Fibroblast of skin of scalp (primary cell): ENCODE measurements at regions not wholly inside any gene's neighbourhood (a gene's known extent, or its start where the extent isn't known, plus 50 kb on each side); places are given as distances from the start of the nearest gene placed in this dataset.
"Not testable (repeated sequence)": the region's sequence is repeated elsewhere in the genome, so short reads cannot be mapped to it uniquely, and the experiment has no call there.

ENCODE experiments used
- DNase-seq: peaks from one replicate; pipeline ENCODE4 v3.0.0-alpha.2; 2013

DNA sequence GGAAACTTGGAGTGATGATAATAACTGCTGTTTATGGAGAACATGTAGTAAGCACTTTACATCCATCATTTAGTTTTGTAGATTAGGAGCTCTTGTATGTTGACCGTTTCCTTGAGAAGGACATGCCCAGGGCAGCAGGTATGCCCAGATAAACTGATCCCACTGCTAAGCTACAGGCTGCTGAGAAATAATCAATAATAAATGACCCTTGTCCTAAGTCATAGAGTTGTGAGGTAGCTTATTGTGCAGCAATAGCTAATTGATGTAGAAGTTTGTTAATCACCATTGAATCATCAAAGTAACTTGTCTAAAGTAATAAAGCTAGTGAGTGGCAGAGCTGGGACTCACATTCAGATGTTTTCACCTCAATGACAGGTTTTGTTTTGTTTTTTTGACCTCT is 287.2 kb upstream of the CYRIA start:
- no peak for DNase-seq

DNA sequence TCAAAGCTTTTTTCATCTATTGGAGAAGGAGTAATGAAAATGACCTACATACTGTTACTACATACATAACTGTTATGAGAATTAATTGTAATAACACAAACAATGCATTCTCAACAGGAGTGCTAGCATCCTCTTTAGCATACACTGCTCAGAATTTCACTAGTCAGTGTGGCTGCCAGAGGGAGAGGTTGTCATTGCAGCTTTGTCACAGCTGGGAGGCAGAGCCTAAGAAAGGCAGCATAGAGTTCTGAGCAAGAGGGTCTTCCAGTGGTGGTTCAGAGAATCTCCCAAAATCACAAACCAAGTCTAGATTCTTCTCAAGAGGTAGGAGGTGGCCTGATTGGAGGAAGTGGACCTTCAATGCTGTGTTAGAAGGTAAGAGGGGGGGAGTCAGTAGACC is 286.7 kb upstream of the CYRIA start:
- no peak for DNase-seq

DNA sequence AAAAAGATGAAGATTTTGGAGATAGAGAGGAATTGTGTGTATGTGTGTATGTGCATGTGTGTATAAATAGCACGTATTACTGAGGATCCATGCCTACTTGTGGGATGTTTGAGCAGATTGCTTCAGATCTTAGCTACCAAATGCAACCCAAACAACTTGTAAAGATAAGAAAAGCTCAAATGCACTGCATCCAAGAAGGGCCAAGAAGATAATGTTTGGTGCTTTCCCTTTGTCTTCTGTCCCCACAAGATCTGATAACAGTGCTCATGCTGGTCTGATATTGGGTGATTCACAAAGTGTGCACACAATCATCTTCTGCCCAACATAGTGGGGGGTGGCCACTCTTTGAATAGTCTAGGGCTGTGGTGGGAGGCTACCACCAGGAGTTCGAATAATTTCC is 284.8 kb upstream of the CYRIA start:
- no peak for DNase-seq

DNA sequence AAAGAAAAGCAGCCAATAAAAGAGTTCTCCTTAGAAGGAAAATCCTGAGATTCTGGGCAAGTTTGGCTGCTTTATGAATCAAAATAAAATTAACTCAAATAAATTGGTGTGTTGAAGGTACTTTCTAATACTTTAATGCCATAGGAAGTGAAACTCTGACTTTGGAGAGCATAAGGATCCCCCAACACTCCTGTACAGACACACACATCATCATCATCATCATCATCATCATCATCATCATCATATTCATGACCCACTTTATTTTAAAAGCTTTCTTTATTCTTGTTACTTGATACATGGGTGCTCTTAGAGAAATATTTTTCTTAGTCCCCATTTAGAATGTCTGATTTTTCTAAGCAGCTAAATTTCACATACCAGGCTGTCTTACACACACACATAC is 283.1 kb upstream of the CYRIA start:
- no peak for DNase-seq

DNA sequence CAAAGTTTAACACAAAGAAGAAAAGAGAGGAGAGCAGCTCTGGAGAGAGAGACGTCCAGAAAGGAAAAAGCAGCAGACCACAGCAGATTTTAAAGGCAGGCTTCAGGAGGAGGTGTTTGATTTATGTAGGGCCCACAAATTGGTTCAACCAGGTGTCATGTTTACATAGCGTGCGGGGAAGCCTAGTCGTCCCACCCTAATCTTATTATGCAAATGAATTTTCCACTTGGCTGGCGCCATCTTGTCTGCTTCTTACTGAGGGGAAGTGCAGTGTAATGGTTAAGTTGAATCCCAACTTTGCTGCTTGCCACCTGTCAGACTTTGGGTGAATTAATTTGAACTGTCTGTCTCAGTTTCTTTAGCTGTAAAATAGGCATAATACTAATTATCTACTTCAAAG is 282.4 kb upstream of the CYRIA start:
- DNase-seq: no peak

DNA sequence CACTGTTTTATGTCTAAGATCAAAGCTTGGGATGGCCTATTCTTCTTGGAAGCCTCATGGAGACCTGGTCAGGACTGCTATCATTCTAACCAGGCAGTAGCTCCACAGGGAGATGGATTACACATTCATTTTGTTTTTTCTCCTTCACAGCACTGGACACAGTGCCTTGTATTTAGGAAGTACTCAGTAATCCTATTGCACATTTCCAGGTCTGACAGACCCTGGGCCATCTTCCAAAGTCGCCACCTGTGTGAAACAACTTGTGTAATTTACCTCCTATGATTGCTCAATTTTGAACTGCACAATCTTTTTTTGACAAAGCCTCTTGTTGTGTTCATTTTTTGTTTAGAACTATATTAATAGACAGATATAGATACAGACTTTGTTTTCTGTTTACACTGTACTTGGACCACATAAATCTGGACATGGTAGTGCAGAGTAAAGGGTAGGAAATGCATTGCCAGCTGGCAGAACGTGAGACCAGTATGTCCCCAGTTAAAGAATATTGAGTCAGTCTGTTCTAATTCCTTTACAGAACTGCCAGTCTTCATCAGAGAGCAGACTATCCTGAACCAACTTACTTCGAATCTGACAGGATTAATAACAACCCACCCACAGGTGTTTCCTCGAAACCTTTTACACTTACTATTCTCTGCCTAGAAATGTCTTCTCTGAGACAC is 277.8 kb upstream of the CYRIA start:
- no peak for DNase-seq

DNA sequence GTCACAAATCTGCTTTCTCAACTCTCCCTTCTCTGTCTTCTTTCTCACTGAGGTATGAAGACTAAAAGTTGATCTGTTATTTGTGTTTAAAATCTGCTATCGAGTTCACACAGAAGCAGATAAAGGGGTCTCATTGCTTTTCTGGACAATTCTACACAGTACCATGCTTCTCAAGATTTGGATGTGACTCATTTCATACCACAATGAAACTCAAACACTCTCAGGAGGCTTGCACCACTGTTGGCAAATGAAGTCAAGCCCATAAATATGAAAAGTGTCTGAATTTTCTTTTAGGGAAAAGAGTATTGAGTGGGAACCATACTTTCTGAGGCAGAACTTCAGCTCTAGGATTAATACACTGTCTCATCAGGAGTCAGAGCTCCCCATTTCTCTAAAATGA is 274.6 kb upstream of the CYRIA start:
- DNase-seq: no peak

DNA sequence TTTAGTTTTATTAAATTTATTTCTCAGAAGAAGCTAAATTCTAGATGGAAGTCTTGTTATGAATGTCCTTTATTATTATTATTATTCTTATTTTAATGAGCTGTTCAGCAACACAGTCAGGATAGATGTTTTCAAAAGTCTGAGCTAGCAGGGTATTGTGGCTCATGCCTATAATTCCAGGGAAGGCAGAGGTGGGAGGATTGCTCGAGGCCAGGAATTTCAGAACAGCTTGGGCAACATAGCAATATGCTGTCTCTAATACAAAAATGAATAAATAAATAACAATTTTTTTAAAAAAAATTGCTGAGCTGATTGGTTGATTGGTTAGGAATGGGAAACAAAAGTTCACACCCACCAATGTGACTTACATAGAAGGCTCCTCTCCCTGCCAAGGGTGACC is 274.1 kb upstream of the CYRIA start:
- DNase-seq: no peak

DNA sequence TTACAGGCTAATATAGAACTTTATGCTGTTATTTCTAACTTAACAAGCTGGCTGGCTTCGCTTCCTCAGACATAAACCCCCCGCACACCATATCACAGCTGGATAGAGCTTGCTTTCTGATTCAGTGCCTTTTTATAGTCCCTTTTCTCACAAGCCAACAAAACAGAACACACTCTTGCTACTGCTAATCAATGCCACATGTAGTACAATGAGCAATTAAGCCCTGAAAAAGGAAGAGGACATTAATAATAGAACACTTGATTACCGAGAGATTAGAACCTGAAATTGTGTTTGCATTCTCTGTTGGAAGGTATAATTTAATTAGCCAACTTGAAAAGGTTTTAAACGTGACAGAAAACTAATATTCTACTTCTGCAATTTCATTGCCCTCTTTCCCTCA is 267.7 kb upstream of the CYRIA start:
- no peak for DNase-seq

DNA sequence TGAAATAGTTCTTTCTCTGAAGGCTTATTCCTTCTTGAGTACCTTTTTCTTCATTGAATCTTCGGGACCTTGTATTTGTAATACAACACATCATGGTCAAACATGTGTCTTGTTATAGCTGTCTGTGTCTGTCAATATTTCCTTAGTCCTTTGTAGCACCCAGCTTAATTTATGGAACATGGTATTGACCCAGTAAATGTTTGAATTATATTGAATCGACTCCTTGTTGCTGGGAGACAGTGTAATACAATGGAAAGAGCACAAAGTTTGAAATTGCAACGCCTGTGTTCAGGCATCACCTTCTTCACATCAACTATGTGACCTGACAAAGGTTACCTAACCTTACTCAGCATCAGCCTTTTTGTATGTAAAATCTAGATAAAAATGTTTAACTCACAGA is 267.2 kb upstream of the CYRIA start:
- no peak for DNase-seq

DNA sequence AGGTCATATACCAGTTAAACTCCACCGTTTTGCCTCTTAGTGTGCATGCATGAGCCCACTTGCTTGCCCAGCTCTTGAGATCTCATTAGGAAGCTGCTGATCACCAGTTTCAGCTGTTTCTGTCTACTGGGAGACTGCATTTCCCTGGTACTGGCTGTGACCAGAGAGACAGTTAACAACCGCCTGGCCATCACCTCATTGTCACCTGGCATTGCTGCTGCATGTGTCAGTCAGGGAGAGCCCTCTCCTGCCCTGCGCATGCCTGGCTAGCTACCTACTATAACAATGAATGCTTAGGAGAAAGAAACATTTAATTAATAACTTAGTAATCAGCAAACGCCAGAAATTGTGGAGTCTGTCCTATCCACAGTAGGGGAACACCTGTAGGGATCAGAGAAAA is 265.8 kb upstream of the CYRIA start:
- no peak for DNase-seq

DNA sequence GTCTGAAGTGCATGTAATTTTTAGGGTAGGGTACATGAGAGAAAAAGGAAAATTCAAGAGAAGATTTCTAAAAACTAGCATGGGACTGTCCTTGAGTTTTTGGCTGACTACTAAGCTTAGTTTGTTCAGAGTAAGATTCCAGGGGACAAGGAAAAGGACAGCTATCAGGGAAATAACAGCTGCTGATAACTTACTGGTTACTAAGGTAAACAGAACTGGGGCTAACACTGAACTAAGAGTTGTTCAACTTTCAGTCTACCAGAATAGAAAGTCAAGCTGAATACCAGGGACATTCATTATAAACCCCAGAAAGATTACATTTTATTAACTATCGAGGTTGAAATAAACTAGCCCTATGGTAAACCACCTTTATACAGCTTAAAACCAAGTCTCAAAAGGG is 261.8 kb upstream of the CYRIA start:
- no peak for DNase-seq

DNA sequence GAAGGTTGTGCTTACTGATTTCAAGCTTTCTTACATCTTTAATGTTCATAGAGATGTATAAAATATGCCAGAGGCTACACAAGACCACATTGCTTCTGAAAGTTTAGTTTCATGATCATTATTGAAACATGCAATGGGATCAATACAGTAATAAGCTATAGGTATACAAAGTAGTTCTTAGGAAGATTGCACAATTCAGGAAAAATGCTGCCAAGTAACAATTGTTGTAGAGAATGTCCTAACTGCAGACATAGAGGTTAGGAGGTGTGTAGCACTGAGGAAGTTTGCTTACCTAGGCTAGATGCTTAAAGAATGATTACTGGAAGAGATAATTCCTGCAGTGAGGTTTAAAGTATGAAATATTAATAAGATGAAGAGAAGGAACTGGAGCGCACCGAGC is 259.5 kb upstream of the CYRIA start:
- DNase-seq: no peak

DNA sequence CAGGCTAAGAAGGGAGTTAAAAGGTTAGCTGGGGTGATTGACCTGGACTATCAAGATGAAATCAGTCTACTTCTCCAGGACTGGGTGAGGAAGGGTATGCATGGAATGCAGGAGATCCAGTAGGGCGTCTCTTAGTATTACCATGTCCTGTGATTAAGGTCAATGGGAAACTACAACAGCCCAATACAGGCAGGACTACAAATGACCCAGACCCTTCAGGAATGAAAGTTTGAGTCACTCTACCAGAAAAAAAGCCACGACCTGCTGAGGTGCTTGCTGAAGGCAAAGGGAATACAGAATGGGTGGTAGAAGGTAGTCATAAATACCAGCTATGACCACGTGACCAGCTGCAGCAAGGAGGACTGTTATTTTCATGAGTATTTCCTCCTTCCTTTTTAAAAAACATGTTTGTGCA is 249.7 kb upstream of the CYRIA start:
- DNase-seq: not testable (repeated sequence)

DNA sequence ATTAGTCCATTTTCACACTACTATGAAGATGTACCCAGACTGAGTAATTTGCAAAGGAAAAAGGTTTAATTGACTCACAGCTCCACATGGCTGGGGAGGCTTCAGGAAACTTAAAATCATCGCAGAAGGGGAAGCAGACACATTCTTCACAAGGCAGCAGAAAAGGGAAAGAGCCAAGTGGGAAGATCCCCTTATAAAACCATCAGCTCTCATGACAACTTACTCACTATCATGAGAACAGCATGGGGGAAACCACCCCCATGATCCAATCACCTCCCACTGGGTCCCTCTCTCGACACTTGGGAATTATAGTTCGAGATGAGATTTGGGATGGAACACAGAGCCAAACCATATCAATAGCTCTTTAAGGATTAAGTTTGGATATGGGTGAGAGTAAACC is 246.1 kb upstream of the CYRIA start:
- DNase-seq: no peak

DNA sequence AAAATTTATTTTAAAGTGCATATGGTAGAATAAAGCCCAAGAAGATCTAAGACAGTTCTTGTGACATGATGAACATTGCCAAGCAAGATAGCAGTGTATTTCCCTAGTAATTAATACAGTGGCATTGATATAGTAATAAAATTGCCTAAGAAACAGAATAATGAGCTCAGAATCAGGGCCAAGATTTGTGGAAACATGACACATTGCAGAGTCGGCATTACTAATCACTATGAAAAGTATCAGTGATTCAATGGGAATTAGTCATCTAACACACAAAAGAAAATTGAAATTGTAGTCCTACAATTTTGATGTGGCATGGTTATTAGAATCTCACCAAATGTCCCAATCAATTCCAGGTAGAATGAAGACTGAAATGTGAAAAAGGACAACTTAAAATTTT is 243.0 kb upstream of the CYRIA start:
- no peak for DNase-seq

DNA sequence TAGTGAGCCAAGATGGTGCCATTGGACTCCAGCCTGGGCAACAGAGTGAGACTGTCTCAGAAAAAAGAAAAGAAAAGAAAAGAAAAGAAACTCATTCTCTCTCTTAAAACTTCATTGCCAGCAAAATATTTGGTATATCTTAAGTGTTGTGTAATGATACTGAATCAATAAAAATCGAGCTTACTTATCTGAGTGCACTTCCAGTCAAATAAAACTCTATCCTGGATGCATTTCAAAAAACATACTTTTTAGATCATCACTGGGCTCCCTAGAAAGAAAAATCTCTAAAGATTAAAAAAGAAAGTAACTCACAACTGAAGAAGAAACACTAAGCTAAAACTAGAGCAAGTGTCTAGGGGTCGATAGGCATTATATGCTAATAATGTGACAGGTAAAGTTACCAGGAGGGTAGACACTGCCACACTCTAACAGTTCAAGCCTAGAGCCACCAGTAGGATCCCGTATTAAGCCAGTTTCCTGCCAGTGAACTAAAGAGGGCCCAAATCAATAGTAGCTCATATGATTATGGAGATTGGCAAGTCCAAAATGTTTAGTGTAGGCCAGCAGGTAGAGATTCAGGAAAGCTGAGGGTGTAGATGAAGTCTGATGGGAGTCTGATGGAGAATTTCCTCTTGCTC is 242.1 kb upstream of the CYRIA start:
- DNase-seq: no peak

DNA sequence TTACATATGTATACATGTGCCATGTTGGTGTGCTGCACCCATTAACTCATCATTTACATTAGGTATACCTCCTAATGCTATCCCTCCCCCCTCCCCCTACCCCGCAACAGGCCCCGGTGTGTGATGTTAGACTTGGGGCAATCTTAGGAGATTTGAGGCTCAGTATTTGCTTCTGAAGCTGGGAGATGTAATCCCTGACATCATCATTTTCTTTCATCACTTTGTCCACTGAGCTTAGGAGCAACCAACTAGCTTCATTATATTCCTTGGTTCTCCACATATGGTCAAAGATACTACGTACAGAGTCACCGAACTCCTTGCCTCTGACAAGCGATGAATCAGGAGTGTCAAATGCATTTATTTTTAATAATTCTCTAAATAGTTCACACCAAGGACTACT is 239.7 kb upstream of the CYRIA start:
- DNase-seq: not testable (repeated sequence)

DNA sequence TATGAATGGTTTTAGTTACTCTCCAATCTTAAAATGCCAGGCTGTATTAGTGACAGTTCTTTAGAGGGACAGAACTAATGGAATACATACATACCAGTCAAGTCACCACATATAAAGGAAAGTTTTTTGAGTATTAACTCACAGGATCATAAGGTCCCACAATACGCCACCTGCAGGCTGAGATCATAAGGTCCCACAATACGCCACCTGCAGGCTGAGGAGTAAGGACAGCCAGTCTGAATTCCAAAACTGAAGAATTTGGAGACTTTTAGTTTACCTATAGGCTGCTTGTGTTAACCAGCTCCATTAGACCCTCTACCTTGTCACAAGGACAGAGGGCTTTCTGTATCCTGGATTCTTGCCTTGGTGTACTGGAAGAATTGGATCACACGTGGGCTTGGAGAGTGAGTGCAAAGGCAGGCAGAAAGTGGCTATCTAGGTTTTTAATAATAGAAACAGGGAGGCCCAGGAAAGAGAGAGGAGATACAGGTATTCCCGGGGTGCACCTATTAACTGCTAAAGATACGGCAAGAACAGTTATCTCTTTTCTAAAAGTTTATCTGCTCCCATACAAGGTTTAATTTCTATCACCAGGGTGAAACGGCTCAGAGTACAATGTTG is 234.9 kb upstream of the CYRIA start:
- DNase-seq: no peak

DNA sequence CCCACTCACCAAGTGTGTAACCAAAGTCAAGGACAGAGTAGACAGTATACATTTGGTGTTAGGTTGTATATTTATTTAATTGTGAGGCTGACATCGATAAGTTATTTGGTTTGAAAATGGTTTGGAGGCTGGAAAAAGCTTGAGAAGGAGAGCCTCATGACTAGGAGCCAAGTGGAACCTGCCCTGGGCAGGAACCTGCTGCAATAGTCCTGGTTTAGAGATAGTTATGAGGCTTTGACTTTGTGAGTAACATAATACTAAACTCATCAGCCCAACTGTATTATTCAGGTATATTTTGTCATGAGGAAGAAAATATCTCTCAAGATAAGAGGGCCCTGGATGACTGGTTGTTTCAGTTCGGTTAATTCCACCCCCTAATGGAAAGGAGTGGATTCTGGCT is 234.3 kb upstream of the CYRIA start:
- DNase-seq: no peak

DNA sequence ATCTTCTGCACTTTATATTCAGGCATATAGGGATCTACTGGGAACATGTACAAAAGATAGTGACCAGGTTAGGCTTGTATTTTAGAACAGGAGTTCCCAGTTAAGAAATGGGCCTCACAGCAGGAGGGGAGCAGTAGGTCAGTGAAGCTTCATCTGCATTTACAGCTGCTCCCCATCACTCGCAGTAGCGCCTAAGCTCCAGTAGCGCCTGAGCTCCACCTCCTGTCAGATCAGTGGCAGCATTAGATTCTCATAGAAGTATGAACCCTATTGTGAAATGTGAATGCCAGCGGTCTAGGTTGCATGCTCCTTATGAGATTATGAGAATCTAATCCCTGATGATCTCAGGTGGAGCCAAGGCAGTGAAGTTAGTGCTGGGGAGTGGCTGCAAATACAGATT is 224.4 kb upstream of the CYRIA start:
- no peak for DNase-seq

DNA sequence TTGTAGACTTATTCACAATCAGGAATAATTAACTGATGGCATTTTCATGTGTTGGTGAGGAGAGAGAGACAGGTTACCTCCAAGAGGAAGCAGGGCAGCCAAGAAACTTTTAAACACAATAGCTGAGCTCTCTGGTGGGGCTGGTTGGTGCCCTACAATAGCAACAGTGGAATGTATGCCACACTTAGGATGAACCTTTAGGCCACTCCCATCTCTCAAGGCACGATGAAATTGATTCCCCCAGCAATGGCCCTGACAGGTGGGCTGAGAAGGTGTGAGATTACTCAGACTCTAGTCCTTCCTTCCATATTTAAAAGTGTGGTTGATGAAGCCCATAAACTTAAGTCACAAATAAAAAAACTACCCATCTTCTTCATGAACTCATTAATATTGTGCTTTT is 219.4 kb upstream of the CYRIA start:
- no peak for DNase-seq

DNA sequence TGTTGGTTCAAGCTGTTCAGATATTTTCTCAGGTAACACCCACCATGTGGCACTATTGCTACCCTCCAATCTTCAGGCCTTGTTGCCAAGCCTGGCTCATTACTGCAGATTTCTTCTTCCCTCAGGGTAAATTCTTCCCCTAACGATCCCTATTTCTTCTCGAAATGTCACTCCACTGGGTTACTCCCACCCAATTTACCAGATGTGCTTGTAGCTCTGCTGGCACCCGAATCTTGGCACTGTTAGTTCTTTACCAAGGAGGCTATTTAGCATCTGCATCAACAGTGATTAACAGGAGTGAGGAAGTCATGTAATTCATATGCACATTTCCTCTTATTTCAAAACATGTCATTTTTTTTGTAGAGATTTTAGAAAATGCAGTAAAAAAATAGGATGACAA is 217.1 kb upstream of the CYRIA start:
- no peak for DNase-seq

DNA sequence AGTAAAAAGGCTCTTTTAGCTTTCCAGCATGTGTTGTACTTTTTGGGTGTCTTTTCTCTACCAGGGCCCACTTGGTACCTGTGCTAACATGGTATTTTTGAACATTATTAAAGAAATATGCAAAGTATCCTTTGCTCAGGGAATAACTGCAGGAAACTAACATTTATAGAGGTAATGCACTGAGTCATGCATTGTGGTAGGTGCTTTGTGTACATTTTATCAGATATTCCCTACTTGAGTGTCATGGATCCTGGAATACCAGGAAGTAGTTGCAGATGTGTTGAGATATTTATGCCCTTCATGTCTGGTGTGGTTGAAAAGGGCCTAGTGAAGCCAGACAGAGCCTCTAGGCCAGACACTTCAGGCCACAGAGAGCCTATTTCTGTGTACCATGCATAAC is 215.5 kb upstream of the CYRIA start:
- DNase-seq: no peak

DNA sequence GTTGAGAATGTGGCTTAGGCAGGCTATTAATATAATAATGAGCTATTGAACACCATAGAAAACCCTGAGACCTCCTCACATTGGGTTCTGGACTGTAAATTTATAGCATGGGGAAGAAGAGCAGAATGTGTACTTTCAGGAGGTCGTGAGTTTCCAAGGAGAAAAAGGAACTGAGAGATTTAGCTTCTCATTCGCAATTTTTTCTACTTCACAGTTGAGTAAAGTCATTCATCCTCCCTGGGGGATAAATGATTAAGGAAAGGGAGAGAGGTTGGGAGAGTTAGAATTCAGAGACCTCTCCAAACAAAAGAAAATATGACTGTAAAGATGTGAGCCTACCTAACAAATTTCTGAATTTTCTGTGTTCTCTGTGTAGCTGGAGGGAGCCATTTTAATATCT is 205.8 kb upstream of the CYRIA start:
- no peak for DNase-seq
